Fibroblast of pulmonary artery (primary cell): ENCODE measurements at regions not wholly inside any gene's neighbourhood (a gene's known extent, or its start where the extent isn't known, plus 50 kb on each side); places are given as distances from the start of the nearest gene placed in this dataset.

ENCODE experiments used
- DNase-seq: peaks from one replicate; pipeline ENCODE4 v3.0.0-alpha.2; 2010; ENCODE audit warnings: low read depth
- H3K4me3 ChIP-seq: replicated peaks from 2 replicates; pipeline ENCODE4 v1.5.1; 2011; ENCODE audit warnings: low read depth, mild to moderate bottlenecking, control low read depth, low read length, moderate library complexity
- CTCF ChIP-seq: IDR thresholded peaks from 2 replicates; pipeline ENCODE4 v1.5.1; 2011; ENCODE audit warnings: mild to moderate bottlenecking, control low read depth, low read length, inconsistent platforms; ENCODE audit errors: missing control alignments

GRCh38 chr12:34097213-34097612 is 74.9 kb downstream of the ALG10 start:
- no peak for TF ChIP-seq CTCF
- no peak for DNase-seq
- H3K4me3 ChIP-seq, result no peak overlapping the region

- no peak for DNase-seq
- no peak overlapping the region for H3K4me3 ChIP-seq
- no peak for TF ChIP-seq CTCF
Measured at GRCh38 chr12:34105392-34105933, 83.2 kb downstream of the ALG10 start.

- no peak for DNase-seq
- TF ChIP-seq CTCF, result no peak
- no peak overlapping the region for H3K4me3 ChIP-seq
Measured at GRCh38 chr12:34106172-34106571, 83.9 kb downstream of the ALG10 start.

- TF ChIP-seq CTCF, result no peak
- no peak overlapping the region for H3K4me3 ChIP-seq
- DNase-seq, result no peak
Measured at GRCh38 chr12:34107016-34107415, 84.7 kb downstream of the ALG10 start.

- no peak overlapping the region for H3K4me3 ChIP-seq
- TF ChIP-seq CTCF, result no peak
- DNase-seq, result no peak
Measured at GRCh38 chr12:34107781-34108404, 85.6 kb downstream of the ALG10 start.

- H3K4me3 ChIP-seq, result no peak overlapping the region
- DNase-seq, result no peak
- TF ChIP-seq CTCF, result no peak
Measured at GRCh38 chr12:34108405-34108803, 86.1 kb downstream of the ALG10 start.

- DNase-seq, result no peak
- no peak overlapping the region for H3K4me3 ChIP-seq
- TF ChIP-seq CTCF, result no peak
Measured at GRCh38 chr12:34108967-34109366, 86.7 kb downstream of the ALG10 start.
